ENCODE measurements at regions not wholly inside any gene's neighbourhood (a gene's known extent, or its start where the extent isn't known, plus 50 kb on each side); places are given as distances from the start of the nearest gene placed in this dataset.

- no peak for TF ChIP-seq CTCF (IDR thresholded peaks at IDR 0.05; ENCODE audit: borderline replicate concordance, extremely low read depth, low read length, poor library complexity, severe bottlenecking)
- no peak for TF ChIP-seq EZH2 (IDR thresholded peaks at IDR 0.05; ENCODE audit: borderline replicate concordance, low read depth, low read length, severe bottlenecking)
Measured at GRCh38 chr20:50278377-50278683, 87.7 kb downstream of the CEBPB start.

Measured in DND-41 (cell line).